Right atrium auricular region (tissue), 2 donors: ENCODE measurements at regions not wholly inside any gene's neighbourhood (a gene's known extent, or its start where the extent isn't known, plus 50 kb on each side); places are given as distances from the start of the nearest gene placed in this dataset.

Source experiments
- DNase-seq: peaks from one replicate; pipeline ENCODE4 v3.0.0-alpha.2; 2019; ENCODE audit warnings: low spot score
- H3K27ac ChIP-seq, 2 donors: fragments of 200-600 bp; sonication (generic); 1 replicate in 1 of 2; 2 replicates in 1 of 2; pipeline ENCODE4 v1.5.1; 2016 to 2019
- H3K27me3 ChIP-seq, 2 donors: fragments of 200-600 bp; sonication (generic); one replicate each; pipeline versions ENCODE4 v1.5.1 to v1.6.0; 2017 to 2019
- H3K36me3 ChIP-seq: fragments of 200-600 bp; sonication (generic); one replicate; pipeline ENCODE4 v1.5.1; 2016
- H3K4me1 ChIP-seq, 2 donors: fragments of 200-600 bp; sonication (generic); one replicate each; pipeline versions ENCODE4 v1.5.1 to v1.6.0; 2017 to 2019
- H3K4me3 ChIP-seq, 2 donors: fragments of 200-600 bp; sonication (generic); 1 replicate in 1 of 2; 2 replicates in 1 of 2; pipeline ENCODE4 v1.5.1; 2017 to 2019; ENCODE audit warnings: mild to moderate bottlenecking in 1 of 2, moderate library complexity in 1 of 2
- H3K9me3 ChIP-seq, 2 donors: fragments of 200-600 bp; sonication (generic); one replicate each; pipeline ENCODE4 v1.5.1; 2019
- CTCF ChIP-seq, 2 donors: fragments of 200-600 bp; sonication (generic); IDR thresholded peaks; one replicate each; pipeline ENCODE4 v1.5.1; 2019; ENCODE audit warnings: antibody characterized with exemption in 2 of 2

GRCh38 chr15:93477721-93478120 is 388.7 kb upstream of the RGMA start:
- Histone ChIP-seq H3K27me3 (no peaks in the 10 kb centered on the region), H3K36me3 (no peaks in the 10 kb centered on the region), H3K4me1 (no peaks in the 10 kb centered on the region), H3K27ac (no peak overlapping the region), H3K4me3 (no peak overlapping the region), H3K9me3 (no peaks in the 10 kb centered on the region)
- no peak for DNase-seq
- TF ChIP-seq CTCF (IDR thresholded peaks at IDR 0.05), result no peak

- no peaks in the 10 kb centered on the region for H3K36me3 ChIP-seq
- TF ChIP-seq CTCF (IDR thresholded peaks at IDR 0.05), result no peak
- H3K4me3 ChIP-seq, result no peak overlapping the region
- no peaks in the 10 kb centered on the region for H3K27me3 ChIP-seq
- no peaks in the 10 kb centered on the region for H3K9me3 ChIP-seq
- DNase-seq, result no peak
- no peaks in the 10 kb centered on the region for H3K4me1 ChIP-seq
- no peak overlapping the region for H3K27ac ChIP-seq
Measured at GRCh38 chr15:93477188-93477587, 388.2 kb upstream of the RGMA start.

GRCh38 chr15:93476491-93477177 is 387.6 kb upstream of the RGMA start:
- H3K27ac ChIP-seq, result no peak overlapping the region
- TF ChIP-seq CTCF (IDR thresholded peaks at IDR 0.05), result no peak
- H3K27me3 ChIP-seq, result no peaks in the 10 kb centered on the region
- DNase-seq, result no peak
- H3K9me3 ChIP-seq, result no peaks in the 10 kb centered on the region
- no peaks in the 10 kb centered on the region for H3K36me3 ChIP-seq
- H3K4me3 ChIP-seq, result no peak overlapping the region
- no peaks in the 10 kb centered on the region for H3K4me1 ChIP-seq

- no peak overlapping the region for H3K27ac ChIP-seq
- no peaks in the 10 kb centered on the region for H3K4me1 ChIP-seq
- H3K36me3 ChIP-seq, result no peaks in the 10 kb centered on the region
- TF ChIP-seq CTCF (IDR thresholded peaks at IDR 0.05), result no peak
- no peak overlapping the region for H3K4me3 ChIP-seq
- H3K9me3 ChIP-seq, result no peaks in the 10 kb centered on the region
- no peak for DNase-seq
- no peaks in the 10 kb centered on the region for H3K27me3 ChIP-seq
Measured at GRCh38 chr15:93474728-93475127, 385.7 kb upstream of the RGMA start.

GRCh38 chr15:93469994-93470393 is 381.0 kb upstream of the RGMA start:
- no peaks in the 10 kb centered on the region for H3K4me1 ChIP-seq
- no peak for DNase-seq
- H3K4me3 ChIP-seq, result no peak overlapping the region
- TF ChIP-seq CTCF (IDR thresholded peaks at IDR 0.05), result no peak
- no peaks in the 10 kb centered on the region for H3K27me3 ChIP-seq
- no peaks in the 10 kb centered on the region for H3K9me3 ChIP-seq
- no peak overlapping the region for H3K27ac ChIP-seq
- no peaks in the 10 kb centered on the region for H3K36me3 ChIP-seq

GRCh38 chr15:93467337-93467736 is 378.3 kb upstream of the RGMA start:
- Histone ChIP-seq H3K9me3 (no peaks in the 10 kb centered on the region), H3K4me1 (no peaks in the 10 kb centered on the region), H3K4me3 (no peak overlapping the region), H3K36me3 (no peaks in the 10 kb centered on the region), H3K27ac (no peak overlapping the region), H3K27me3 (no peaks in the 10 kb centered on the region)
- TF ChIP-seq CTCF (IDR thresholded peaks at IDR 0.05), result no peak
- peak; percentile 83 for DNase-seq
